HCT116 (cell line): ENCODE measurements at regions not wholly inside any gene's neighbourhood (a gene's known extent, or its start where the extent isn't known, plus 50 kb on each side); places are given as distances from the start of the nearest gene placed in this dataset.

ENCODE experiments used
- CEBPB ChIP-seq: IDR thresholded peaks from 2 replicates; pipeline ENCODE4 v1.6.1; 2012; ENCODE audit warnings: low read depth
- CTCF ChIP-seq, 3 experiments: fragments of 200-600 bp in 1 of 3; sonication (generic) in 1 of 3; IDR thresholded peaks in 2 of 3; conservative IDR thresholded peaks in 1 of 3; 2 replicates each; pipeline ENCODE4 v1.5.1; 2012 to 2017; ENCODE audit warnings: low read depth in 2 of 3, low read length in 2 of 3, antibody characterized with exemption in 1 of 3, borderline replicate concordance in 1 of 3, control low read depth in 1 of 3, mild to moderate bottlenecking in 1 of 3, mixed read lengths in 1 of 3, mixed run types in 1 of 3, moderate library complexity in 1 of 3; ENCODE audit not compliant: insufficient read depth in 1 of 3
- ELF1 ChIP-seq: IDR thresholded peaks from 2 replicates; pipeline ENCODE4 v1.6.1; 2012; ENCODE audit warnings: low read depth, borderline replicate concordance
- EZH2 ChIP-seq: fragments of 200-600 bp; sonication (generic); IDR thresholded peaks from 2 replicates; pipeline ENCODE4 v1.6.1; 2017; ENCODE audit warnings: antibody characterized with exemption, mixed run types
- EZH2phosphoT487 ChIP-seq: fragments of 200-600 bp; IDR thresholded peaks from 2 replicates; pipeline ENCODE4 v1.6.1; 2018; ENCODE audit warnings: antibody characterized with exemption, borderline replicate concordance
- MAX ChIP-seq: IDR thresholded peaks from 2 replicates; pipeline ENCODE4 v1.6.1; 2012
- POLR2A ChIP-seq: IDR thresholded peaks from 2 replicates; pipeline ENCODE4 v1.7.0; 2011; ENCODE audit warnings: borderline replicate concordance; ENCODE audit not compliant: insufficient read depth, insufficient read length; ENCODE audit errors: extremely low read depth
- POLR2AphosphoS5 ChIP-seq: IDR thresholded peaks from 2 replicates; pipeline ENCODE4 v1.6.1; 2011; ENCODE audit warnings: mild to moderate bottlenecking, low read depth, low read length, moderate library complexity
- RAD21 ChIP-seq: IDR thresholded peaks from 2 replicates; pipeline ENCODE4 v1.6.1; 2012; ENCODE audit warnings: low read depth, mild to moderate bottlenecking
- REST ChIP-seq: IDR thresholded peaks from 2 replicates; pipeline ENCODE4 v1.6.1; 2012; ENCODE audit warnings: low read depth
- SP1 ChIP-seq: IDR thresholded peaks from 2 replicates; pipeline ENCODE4 v1.6.1; 2012; ENCODE audit warnings: low read depth
- SRF ChIP-seq: IDR thresholded peaks from 2 replicates; pipeline ENCODE4 v1.6.1; 2012; ENCODE audit warnings: low read depth
- ZBTB33 ChIP-seq: IDR thresholded peaks from 2 replicates; pipeline ENCODE4 v1.6.1; 2011; ENCODE audit warnings: mild to moderate bottlenecking, low read length, moderate library complexity; ENCODE audit not compliant: insufficient replicate concordance; ENCODE audit errors: extremely low read depth
- ZNF274 ChIP-seq: fragments of 200-500 bp; sonication (Bioruptor generic); IDR thresholded peaks from 2 replicates; pipeline ENCODE4 v1.6.1; 2014; ENCODE audit warnings: mild to moderate bottlenecking, low read depth, low read length, inconsistent platforms

GRCh38 chr6:3620937-3621336 lies 130.6 kb downstream of the PXDC1 start:
- TF ChIP-seq POLR2A, result no peak
- TF ChIP-seq CTCF (IDR thresholded peaks at IDR 0.05 in 2 of 3, conservative IDR thresholded peaks at IDR 0.05 in 1 of 3; ENCODE audit: borderline replicate concordance in 1 of 3, insufficient read depth in 1 of 3, low read depth in 2 of 3, low read length in 2 of 3), result no peak
- TF ChIP-seq CEBPB, result no peak
- no peak for TF ChIP-seq ELF1
- TF ChIP-seq EZH2phosphoT487, result no peak
- no peak for TF ChIP-seq ZNF274
- no peak for TF ChIP-seq MAX
- no peak for TF ChIP-seq SP1
- no peak for TF ChIP-seq RAD21
- no peak for TF ChIP-seq EZH2
- TF ChIP-seq ZBTB33, result no peak
- TF ChIP-seq SRF, result no peak
- no peak for TF ChIP-seq POLR2AphosphoS5
- no peak for TF ChIP-seq REST
